H4 (cell line): ENCODE measurements at regions not wholly inside any gene's neighbourhood (a gene's known extent, or its start where the extent isn't known, plus 50 kb on each side); places are given as distances from the start of the nearest gene placed in this dataset.
A peak's percentile ranks its signal among the peaks of the same experiment; 100 is the strongest.

Source experiments
- DNase-seq: peaks from one replicate; pipeline ENCODE4 v3.0.0-alpha.2; 2015; ENCODE audit warnings: low spot score

DNA sequence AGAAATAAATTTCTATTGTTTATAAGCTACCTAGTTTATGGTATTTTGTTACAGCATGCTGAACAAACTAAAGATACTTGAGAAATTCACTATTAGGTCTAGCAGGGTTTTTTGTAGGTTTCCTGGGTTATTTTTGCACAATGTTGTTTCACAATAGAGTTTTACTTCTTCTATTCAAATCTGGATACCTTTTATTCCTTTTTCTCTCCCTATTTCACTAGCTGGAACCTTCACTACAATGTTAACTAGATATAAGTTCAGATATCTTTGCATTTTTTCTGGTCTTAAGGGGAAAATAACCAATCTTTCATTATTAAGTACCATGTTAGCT, 237.7 kb upstream of the CITED2 start:
- DNase-seq: no peak

DNA sequence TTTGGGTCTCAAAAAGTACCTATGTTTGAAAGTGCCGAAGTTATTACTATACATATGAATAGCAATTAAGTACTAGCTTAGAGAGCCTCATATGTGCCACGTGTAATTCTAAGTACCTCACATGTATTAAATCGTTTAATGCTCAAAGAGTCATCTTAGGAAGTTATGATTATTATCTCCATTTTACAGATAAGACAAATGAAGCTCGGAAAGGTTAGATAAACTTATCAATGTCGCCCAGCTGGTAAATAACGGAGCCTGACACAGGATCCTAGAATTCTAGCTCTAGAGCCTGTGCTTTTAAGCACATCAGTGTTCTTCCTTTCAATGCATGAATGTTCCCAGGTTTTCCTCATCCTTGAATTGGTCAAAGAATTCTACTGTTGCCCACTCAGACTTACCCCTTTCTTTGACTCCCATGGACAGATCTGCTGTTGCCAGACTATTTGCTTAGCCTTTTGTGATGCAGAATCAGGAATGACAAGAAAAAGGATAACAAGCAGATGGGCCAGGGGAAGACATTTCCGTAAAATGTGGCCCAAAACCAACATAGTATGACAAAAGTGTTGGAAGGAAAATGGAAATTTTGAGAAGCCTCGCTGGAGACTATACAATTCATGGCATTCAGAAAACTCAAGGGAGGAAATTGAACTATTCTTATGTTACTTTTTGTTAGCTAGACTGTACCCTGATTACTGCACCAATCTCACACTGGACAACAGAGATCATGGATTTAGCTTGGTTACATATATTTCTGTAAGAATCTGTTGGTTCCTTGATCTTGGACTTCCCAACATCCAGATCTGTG, 237.1 kb upstream of the CITED2 start:
- no peak for DNase-seq

DNA sequence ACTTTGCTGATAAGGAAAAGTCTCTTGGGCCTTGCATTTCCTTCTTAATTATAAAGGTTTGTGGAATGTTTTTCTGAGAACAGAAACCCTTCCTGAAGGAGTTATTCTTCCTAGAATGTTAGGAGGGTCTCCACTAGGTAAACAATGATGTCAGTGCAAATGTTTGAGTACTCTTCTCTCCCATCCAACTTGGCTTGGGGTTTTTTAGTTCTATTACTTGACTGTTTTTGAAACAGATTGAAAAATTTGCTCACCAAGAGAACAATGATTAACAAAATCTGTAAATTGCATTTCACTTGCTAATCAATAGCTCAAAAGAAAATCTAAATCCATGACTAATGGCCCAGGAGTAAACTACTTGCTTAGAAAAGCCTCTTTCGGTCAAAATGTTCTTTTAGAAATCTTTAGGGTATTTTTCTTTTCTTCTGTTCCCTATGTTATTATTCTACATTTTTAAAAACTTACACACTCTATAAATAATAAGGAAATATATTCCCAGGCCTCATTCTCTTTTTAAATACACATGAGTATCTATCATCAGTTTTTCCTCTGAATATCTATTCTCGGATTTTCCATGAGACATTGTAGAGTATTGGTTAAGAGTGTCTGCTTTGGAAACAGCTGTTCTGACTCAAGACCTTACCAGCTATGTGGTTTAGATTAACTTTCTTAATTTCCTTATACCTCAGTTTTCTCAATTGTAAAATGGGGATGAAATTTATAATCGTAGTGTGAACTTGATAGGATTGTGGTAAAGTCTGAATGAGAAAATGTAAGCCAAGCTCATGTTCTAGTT, 234.2 kb upstream of the CITED2 start:
- DNase-seq: no peak

DNA sequence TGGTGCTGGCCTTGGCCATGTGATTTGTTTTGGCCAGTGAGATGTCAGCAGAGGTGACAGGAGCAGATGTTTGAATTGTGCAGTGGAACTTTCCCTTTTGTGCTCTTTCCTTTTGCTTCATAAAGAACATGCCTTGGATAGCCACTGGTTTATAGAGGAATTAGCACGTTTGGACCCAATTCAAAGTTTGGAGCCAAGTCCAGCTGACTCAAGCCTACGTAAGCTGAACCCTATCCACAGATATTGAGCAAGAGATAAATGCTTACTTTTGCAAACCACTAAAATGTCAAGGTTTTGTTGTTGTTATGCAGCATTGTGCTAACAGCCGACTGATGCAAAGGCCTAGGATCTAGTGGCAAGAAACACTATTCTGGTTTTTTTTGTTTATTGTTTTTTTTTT, 230.9 kb upstream of the CITED2 start:
- DNase-seq: peak; percentile 5

DNA sequence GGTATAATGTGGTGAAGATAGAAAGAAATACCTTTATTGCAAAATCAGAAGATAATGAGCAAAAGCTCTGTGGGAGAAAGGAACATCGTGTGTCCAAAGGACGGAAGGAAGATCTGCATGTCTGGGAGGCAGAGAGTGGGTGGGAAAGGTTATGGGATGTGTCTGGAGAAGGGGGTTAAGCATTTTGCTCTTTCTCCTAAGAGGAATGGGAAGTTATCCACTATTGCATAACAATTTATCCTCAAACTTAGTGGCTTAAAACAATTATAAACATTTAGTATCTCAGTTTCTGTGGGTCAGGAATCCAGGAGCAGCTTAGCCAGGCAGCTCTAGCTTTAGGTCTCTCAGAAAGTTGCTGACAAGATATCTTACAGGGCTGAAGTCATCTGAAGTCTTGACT, 229.1 kb upstream of the CITED2 start:
- DNase-seq: no peak

DNA sequence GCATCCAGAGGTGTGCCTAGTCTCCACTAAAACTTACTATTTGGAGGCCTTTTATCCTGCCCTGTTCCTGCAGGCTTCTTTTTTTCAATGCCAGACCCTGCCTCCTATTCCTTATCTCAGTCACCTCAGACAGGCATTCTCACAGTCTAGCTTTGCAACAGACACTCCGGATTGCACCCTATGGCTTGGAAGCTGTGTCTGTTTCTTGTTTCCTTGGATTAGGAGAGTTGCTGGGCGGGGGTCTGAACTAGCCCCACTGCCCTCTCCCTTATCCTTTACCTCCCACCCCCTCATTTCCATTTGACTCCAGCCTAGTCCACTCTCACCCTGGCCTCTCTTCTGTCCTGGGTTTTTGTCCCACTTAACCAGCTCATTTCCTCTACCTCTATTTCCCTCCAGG, 228.1 kb upstream of the CITED2 start:
- DNase-seq: no peak

DNA sequence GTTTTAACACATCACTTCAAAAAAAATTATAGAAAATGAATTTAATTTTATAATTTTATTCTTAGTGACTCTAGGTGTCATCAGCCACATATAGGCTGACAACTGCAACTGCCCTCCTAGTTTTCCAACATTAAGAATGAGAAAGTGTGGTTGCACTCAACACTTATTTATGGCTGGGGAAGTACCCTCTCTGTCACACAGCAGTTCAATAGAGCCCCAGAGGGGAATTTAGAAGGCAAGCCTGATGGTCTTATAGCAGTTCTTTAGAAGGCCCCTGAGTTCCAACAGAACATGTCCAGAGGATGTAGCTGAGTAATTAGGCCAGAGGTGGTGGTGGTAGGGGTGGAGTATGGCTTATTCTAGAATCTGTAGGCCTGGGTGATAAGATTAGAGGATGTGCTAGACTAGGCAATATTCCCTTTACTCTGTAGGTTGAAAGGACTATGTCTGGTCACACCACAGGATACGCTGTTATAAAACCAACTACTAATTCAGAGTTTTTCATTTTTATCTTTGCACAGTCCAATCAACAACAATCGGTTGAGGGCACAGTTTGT, 226.5 kb upstream of the CITED2 start:
- DNase-seq: no peak

DNA sequence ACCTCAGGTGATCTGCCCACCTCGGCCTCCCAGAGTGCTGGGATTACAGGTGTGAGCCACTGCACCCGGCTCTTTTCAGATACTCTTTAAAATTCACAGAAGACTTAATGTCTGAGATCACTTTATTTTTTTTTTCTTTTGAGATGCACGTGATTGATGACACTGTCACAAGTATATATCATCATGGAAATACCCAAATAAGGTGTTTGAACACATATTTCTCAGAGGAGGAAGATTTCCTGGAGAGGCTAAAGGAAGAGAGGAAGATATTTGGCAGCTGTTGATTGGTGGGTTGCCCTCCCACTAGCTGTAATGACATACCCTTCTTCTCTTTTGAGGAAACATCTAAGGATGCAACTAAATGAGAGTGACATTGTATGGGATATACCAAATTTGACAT, 225.9 kb upstream of the CITED2 start:
- no peak for DNase-seq

DNA sequence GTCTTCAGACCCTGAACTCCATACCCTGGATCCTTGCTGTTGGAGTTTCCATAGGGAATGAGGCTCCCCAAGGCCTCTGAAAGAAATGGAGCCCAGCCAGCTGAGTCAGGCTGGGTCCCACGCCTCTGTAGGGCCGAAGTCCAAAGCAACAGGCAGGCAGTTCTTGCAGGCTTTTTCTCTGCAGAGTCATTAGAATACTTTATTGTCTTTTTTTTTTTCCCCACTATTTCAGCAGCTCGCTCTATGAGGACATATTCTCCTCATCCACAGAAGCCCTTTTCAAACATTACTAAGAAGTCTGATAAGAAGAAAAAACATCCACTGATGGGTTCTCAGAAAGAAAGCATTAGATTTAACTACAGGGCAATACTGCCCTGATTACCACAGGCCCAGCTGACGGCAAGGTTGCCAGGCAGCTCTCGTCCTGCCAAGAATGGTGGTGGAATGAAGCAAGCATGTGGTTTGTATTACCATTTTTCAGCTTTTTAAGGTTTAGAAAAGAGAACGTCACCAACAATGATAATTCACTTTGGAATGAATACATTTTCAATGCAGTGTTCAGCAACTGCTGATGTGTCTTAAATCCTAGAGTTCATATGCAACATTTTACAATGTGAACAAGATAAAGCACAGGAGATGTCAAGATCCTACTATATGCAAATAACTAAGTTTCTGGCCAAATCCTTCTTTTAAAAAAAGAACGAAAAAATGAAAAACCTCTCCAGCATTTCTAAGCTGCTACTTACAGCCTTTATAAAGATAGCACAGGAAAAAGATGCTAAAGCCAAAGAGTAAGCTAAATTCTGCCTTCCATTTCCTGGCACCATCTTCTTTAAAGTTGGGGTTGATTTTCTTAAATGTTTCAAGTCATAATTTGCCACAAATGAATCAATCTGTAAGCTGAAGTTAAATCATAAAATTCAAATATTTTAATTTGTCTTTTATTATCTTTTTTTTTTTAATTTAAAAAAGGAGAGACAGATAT, 223.6 kb upstream of the CITED2 start:
- DNase-seq: peak; percentile 81

DNA sequence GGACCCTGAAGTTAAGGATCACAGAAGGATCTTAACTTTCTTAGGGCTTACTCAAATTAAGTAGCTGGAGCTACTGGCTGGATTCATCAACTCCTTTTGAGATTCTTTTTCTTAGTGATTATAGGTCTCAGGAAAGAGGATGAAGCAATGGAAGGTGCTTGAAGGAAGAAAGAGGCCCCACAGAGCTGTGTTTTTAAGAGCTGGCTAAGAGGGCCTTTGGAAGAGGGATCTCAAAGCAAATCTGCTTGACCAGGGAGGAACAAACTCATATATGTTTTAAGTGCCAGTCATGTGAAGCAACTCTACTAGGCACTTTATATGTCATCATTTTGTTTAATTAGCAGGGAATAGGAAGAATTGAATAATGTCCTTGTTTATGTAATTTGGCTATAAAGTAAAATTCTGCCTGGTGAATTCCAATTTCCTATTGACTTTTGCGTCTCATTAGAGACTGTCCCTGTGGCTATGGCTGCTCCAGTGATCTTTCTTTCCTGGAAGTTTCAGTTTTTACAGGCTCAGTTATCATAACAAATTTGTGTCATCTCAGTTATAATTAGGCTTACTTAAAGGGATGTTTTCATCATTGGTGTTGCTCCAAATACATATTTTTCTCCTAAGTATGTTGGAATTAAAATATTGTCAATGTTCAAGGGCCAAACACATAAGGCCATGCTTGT, 222.8 kb upstream of the CITED2 start:
- no peak for DNase-seq

DNA sequence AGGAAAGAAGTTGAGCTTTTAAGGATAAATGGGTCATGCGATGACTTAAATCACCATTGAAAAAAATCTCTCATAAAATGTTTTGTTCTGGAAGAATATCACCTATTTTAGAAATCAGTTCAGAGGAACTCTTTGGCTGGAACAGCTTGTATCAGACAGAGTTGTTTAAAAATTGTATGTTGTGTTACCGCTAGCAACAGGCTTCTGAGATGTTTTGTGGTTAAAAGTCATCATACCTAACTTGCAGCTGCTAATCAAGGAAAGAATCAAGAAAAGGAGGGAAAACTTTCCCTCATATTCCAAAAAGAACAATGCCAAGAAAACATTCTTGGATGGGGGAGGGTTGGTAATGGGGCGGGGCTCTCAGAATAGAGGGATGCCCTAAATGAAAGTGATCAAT, 220.7 kb upstream of the CITED2 start:
- DNase-seq: no peak

DNA sequence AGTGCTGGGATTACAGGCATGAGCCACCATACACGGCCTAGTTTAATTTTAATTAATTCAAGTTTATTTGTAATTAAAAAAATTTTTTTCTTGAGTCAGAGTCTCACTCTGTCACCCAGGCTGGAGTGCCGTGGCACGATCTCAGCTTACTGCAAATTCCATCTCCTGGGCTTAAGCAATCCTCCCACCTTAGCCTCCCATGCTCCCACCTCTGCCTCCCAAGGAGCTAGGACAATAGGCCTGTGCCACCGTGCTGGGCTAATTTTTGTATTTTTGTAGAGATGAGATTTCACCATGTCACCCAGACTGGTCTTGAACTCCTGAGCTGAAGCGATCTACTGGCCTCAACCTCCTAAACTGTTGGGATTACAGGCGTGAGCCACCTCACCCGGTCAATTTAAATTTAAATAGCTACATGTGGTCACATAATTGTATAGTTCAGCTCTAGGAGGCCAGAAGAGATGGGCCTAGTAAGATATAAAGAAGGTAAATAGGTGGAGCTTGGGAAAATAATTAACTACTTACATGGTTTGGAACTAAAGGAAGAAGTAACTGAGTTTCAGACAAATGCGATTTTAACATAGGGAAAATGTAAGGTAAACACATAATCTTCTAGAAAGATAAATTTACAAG, 220.0 kb upstream of the CITED2 start:
- DNase-seq: no peak

DNA sequence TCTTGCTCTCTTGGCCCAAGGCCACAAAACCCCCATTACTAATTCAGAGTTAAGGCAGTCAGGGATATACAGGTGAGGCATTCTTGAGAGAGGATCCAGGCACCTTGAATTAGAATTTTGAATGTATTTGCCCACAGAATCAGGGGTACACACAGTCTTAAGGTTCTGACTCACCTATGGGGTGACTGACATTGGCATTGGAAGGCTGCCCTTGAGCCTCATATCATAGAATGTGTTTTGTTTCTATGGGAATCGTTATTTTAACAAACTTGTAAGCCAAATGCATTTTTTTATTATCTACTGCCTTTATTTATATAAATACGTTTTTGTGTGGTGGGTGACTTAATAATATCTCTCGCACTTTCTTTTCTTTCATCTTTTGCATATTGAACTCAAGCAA, 218.6 kb upstream of the CITED2 start:
- DNase-seq: no peak

DNA sequence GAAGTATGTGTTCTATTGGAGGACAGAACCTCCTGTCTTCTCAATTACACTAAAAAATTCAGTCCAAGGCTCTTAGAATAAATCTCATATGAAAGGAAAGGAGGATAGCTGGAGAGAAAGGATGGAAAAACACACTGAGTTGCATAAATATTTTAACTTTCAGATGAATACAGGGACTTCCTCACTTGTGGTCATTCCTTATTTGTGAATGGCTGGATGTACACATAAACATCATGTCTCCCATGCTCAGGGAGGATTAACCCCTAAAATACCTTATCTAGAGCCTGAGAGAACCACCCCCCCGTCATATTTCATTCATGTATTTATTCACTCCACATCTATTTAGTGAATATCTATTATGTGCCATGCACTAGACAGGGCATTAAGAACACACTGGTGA, 217.6 kb upstream of the CITED2 start:
- DNase-seq: no peak

DNA sequence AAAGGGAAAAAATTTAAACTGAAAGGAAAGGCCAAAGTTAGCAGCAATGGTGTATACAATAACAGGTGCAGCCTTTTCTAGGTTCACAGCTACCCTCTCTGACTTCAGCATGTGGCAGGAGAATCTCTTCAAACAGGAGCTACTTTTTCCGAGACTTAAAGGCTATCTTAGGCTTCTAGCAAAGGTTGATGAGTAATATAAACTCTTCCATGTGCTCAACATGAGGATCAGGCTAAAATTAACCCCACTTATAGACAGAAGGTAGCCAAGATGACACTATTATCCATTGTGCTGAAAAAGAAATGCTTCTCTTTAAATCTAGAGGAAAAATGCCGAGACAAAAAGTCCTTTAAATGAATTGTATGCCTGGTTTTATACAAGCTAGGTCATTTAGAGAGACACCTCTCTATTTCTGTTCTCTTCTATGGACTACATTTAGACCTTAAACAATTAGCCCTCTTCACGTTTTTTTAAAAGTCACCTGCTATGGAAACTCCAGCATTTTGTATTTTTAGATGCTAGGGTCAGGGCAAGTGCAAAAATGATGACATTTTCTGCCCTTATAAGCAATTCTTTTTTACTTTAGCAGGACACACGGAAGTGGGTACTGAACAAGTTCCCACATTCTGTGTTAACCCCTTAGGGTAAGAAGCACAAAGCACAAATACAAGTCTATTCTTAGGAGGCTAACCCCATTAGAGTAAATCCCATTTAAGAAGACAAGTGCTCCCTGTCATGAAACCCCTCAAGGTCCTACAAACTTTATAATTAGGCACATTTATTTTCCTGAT, 216.8 kb upstream of the CITED2 start:
- no peak for DNase-seq

DNA sequence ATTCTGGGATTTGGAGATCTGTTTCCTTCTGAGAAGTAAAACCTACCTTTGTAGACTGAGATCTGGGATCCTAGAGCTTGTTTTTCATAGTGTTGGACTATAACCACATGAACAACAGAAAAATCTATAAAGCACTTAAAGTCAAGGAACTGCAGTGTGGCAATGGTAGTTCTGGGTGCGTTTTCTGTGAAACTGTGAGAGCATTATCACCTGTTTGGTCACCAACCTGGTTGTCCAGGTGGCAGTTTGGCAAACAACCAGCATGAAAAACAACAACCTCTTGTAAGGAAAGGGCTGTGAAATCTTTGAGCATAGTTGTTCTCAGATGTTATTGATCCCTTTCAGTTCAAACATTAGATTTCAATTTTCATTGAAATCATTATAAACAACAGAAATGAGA, 215.8 kb upstream of the CITED2 start:
- no peak for DNase-seq

DNA sequence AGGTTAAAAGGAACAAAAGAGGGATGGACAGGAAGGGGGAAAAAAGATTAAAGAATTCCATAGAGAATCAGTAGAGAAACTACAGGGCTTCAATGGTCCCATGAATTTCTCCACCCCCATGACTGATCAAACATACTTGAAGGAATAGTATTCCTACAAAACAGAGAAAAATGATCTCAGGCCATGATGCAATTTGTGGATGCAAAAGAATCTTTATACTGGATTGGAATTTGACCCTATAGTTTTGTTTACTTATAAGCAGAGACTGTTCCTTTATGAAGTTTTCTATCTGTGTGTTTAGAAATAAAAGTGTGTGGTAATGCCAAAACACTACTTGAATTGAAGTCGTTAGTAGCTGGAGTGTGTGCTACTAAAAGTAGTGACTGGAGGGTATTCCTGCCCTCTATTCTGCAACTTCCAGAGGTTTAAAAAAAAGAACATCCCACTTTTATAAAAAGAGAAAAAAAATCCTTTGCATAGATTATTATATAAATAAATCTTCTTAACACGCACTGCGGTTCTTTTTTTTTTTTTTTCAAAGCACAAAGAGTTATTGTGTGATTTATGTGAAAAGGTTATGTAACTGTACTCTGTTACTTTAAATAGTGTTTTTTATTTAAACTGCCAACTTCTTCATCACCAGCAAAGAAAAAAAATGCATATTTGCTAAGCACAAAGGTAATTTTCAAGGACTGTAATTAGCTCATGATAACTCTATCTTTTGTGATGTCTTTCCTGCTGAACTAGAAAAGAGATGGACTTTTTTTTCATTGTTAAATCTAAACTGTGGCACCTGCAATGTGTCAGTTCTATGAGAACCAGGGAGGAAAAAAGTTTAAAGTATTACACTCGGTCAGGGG, 214.5 kb upstream of the CITED2 start:
- peak; percentile 70 for DNase-seq

DNA sequence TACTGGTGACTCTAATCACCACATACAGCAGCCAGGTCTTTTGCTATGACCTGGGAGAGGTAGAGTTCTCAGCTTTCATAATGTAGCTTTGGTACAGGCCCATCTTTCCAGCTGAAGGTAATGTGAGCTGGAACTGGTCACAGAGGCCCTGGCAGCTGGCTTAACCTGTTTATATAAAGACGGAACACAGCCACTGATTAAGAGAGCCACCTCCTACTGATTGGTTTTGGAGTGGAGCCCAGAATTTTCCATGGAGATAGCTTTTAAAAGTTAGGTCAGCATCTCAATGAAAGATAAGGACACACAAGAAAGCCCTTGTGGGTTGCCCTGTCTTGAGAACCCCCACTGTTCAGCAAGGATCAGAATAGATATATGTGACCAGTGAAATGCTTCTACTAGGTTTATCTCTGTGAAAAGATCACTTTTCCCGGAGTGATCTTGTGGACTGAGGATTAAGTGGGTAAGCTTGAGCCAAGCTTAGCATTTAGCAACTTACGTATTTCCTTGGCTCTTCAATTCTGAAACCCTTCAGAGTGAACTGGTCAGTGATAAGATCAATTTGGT, 213.7 kb upstream of the CITED2 start:
- DNase-seq: peak; percentile 80

DNA sequence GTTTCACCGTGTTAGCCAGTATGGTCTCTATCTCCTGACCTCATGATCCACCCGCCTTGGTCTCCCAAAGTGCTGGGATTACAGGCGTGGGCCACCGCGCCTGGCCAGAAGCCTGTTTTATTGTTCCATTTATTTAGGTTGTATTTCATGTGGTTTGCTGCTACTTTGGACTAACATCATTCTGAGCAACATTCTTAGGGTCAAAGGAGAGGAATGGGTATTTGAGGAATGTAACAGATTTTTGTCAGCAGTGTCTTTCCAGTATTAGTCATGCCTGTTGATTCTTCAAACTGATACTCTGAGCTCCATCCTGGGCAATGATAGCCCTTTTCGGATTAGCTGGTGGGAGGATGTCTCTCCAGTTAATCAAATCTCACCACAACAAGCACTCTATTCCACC, 213.0 kb upstream of the CITED2 start:
- DNase-seq: peak; percentile 62
